Fibroblast of the aortic adventitia (primary cell): ENCODE measurements at regions not wholly inside any gene's neighbourhood (a gene's known extent, or its start where the extent isn't known, plus 50 kb on each side); places are given as distances from the start of the nearest gene placed in this dataset.
"Not testable (repeated sequence)": the region's sequence is repeated elsewhere in the genome, so short reads cannot be mapped to it uniquely, and the experiment has no call there.

ENCODE experiments used
- DNase-seq: peaks from one replicate; pipeline ENCODE4 v3.0.0-alpha.2; 2010; ENCODE audit warnings: low read depth
- H3K4me3 ChIP-seq: 2 replicates; pipeline ENCODE4 v1.5.1; 2011; ENCODE audit warnings: low read depth, mild to moderate bottlenecking, control low read depth, low read length, moderate library complexity
- TF ChIP-seq, protein P1 (sequence below): IDR thresholded peaks from 2 replicates; pipeline ENCODE4 v1.5.1; 2011; ENCODE audit warnings: mild to moderate bottlenecking, low read length, control low read depth, inconsistent platforms; ENCODE audit not compliant: insufficient read depth

DNA sequence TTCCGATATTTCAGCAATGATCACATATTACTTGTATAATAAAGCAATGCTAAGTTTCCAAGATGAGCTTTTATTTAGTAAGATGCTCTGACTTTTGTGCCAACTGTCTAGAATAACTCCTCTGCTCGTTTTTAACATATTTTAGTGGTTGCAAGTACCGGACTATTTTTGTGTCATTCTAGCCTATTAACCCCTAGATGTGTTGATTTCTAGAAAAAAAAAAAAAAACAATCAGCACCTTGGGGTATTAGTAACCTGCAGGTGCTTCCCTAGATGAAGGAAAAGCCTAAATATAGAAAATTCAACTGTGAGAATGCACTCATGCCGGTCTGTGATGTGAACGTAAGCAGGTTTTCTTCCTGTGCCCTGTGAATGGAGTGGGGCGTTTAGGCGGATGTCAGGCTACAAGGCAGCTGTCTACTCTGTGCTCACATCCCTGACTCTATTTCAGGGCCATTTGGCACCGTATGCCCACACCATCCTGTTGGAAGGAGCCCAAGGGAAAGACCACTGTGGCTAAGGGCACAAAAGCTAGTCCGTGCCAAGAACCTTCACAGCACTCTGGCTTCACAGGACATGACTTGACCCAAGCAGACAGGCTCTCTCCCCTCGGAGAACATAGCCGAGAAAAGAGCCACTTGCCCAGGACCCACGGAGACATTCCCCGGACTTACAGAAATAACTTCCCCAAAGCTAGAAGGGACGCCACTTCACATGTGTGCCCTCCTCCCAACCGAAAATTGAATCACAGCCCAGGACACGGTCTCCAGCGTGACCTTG lies 60.9 kb upstream of the AGAP1 start:
- no peak overlapping the region for H3K4me3 ChIP-seq
- no peak for DNase-seq
- TF ChIP-seq, protein P1, sequence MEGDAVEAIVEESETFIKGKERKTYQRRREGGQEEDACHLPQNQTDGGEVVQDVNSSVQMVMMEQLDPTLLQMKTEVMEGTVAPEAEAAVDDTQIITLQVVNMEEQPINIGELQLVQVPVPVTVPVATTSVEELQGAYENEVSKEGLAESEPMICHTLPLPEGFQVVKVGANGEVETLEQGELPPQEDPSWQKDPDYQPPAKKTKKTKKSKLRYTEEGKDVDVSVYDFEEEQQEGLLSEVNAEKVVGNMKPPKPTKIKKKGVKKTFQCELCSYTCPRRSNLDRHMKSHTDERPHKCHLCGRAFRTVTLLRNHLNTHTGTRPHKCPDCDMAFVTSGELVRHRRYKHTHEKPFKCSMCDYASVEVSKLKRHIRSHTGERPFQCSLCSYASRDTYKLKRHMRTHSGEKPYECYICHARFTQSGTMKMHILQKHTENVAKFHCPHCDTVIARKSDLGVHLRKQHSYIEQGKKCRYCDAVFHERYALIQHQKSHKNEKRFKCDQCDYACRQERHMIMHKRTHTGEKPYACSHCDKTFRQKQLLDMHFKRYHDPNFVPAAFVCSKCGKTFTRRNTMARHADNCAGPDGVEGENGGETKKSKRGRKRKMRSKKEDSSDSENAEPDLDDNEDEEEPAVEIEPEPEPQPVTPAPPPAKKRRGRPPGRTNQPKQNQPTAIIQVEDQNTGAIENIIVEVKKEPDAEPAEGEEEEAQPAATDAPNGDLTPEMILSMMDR = no peak

DNA sequence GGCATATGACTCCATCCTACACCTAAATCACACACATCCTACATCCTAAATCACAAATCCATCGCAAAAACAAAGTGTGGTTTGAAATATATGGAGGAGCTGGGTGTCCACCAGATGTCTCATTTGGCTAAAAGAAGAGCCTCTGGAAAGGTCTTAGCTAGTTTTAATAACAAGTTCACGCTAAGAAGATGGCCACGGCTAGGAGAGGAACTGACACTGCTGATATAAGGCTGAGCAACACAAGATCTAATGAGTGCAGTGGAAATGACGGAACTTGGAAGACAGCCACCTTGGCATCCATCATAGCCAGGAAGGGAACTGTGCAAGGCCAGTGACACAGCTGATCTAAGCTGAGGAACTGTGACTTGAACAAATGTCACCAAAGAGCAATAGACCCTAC lies 60.0 kb upstream of the AGAP1 start:
- peak; percentile 34 for DNase-seq
- TF ChIP-seq, protein P1 = peak; percentile 16
- H3K4me3 ChIP-seq = no peak overlapping the region

DNA sequence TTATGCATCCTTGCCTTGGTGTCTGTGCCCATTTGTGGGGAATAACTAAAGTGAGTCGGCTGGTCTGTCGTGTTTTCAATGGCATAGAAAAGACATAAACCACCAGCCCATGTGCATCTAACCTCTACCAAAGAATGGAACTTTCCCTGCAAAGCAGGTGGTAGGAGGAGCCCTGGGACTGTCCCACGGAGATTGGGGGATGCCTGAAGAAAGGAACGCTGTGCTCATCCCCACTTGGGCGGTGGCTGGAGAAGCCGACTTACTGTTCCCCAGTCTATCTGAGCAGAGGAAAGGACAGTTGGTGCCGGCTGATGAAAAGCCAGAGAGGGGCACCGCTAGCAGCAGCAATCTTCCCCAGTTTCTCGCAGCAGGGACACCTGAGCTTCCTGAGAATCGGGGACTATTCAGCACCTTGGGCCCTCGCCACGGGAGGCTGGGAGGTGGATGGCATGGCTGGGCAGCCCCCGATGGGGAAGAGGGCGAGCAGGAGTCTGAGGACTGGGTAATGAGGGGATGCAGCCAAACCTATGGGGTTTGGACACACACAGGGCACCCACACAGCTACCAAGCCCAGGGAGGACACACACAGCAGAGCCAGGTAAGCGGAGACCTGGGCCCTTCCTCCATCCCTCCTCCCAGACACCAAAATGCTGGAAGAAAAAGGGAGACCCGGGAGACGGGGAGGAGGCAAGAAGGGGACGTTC lies 53.7 kb upstream of the AGAP1 start:
- TF ChIP-seq, protein P1 = no peak
- H3K4me3 ChIP-seq = no peak overlapping the region
- no peak for DNase-seq

DNA sequence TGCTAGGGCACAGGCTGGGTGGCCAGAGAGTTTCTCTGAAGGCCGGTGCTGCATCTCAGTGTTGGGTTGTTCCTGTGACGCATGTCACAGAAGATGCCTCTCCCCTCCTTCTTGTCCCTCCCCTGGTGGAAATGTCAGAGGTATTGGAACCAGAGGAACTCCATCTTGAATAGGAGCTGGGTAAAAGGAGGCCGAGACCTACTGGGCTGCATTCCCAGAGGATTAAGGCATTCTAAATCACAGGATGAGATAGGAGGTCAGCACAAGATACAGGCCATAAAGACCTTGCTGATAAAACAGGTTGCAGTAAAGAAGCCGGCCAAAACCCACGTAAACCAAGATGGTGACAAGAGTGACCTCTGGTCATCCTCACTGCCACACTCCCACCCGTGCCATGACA lies 50.3 kb upstream of the AGAP1 start:
- not testable (repeated sequence) for H3K4me3 ChIP-seq, DNase-seq
